Progenitor cell of endocrine pancreas (in vitro differentiated cells): ENCODE measurements at regions not wholly inside any gene's neighbourhood (a gene's known extent, or its start where the extent isn't known, plus 50 kb on each side); places are given as distances from the start of the nearest gene placed in this dataset.

Experiments used
- DNase-seq: peaks from one replicate; pipeline ENCODE4 v3.0.0; 2021; ENCODE audit warnings: low spot score; ENCODE audit not compliant: unreplicated experiment
- H3K27ac Mint-ChIP-seq: 2 replicates; pipeline ENCODE4 v1.8.0; 2021; ENCODE audit warnings: mild to moderate bottlenecking, moderate library complexity, mixed read lengths
- H3K27me3 Mint-ChIP-seq: 2 replicates; pipeline ENCODE4 v1.8.0; 2021; ENCODE audit warnings: mixed read lengths
- H3K36me3 Mint-ChIP-seq: 2 replicates; pipeline ENCODE4 v1.8.0; 2022; ENCODE audit warnings: mixed read lengths; ENCODE audit not compliant: insufficient read depth
- H3K4me1 Mint-ChIP-seq: 2 replicates; pipeline ENCODE4 v1.8.0; 2021; ENCODE audit warnings: low read depth, mixed read lengths
- H3K4me3 Mint-ChIP-seq: 2 replicates; pipeline ENCODE4 v1.8.0; 2021; ENCODE audit warnings: low read depth, mild to moderate bottlenecking, moderate library complexity, mixed read lengths
- H3K9me3 Mint-ChIP-seq: 2 replicates; pipeline ENCODE4 v1.8.0; 2021; ENCODE audit warnings: low read depth, mixed read lengths
- TF ChIP-seq, protein P1 (sequence below): fragments of 200-600 bp; sonication (generic); IDR thresholded peaks from one replicate; pipeline ENCODE4 v1.5.0; 2021; ENCODE audit warnings: antibody characterized with exemption, mild to moderate bottlenecking; ENCODE audit not compliant: unreplicated experiment

DNA sequence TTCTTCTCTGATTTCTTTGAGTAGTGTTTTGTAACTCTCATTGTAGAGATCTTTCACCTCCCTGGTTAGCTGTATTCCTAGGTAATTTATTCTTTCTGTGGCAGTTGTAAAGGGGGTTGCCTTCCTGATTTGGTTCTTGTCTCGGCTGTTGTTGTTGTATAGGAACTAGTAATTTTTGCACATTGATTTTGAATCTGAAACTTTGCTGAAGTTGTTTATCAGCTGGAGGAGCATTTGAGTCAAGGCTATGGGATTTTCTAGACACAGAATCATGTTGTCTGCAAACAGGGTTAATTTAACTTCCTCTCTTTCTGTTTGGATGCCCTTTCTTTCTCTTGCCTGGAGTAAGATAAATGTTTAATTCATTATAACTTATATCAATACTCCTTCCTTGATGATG, 86.4 kb downstream of the OLIG3 start:
- Mint-ChIP-seq H3K27me3 (peaks cover 6% of the 10 kb centered on the region), H3K9me3 (peaks cover 9% of the 10 kb centered on the region), H3K27ac (no peak overlapping the region), H3K4me3 (no peak overlapping the region), H3K4me1 (peaks cover 2% of the 10 kb centered on the region), H3K36me3 (no peaks in the 10 kb centered on the region)
- TF ChIP-seq, protein P1, sequence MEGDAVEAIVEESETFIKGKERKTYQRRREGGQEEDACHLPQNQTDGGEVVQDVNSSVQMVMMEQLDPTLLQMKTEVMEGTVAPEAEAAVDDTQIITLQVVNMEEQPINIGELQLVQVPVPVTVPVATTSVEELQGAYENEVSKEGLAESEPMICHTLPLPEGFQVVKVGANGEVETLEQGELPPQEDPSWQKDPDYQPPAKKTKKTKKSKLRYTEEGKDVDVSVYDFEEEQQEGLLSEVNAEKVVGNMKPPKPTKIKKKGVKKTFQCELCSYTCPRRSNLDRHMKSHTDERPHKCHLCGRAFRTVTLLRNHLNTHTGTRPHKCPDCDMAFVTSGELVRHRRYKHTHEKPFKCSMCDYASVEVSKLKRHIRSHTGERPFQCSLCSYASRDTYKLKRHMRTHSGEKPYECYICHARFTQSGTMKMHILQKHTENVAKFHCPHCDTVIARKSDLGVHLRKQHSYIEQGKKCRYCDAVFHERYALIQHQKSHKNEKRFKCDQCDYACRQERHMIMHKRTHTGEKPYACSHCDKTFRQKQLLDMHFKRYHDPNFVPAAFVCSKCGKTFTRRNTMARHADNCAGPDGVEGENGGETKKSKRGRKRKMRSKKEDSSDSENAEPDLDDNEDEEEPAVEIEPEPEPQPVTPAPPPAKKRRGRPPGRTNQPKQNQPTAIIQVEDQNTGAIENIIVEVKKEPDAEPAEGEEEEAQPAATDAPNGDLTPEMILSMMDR: no peak
- no peak for DNase-seq

DNA sequence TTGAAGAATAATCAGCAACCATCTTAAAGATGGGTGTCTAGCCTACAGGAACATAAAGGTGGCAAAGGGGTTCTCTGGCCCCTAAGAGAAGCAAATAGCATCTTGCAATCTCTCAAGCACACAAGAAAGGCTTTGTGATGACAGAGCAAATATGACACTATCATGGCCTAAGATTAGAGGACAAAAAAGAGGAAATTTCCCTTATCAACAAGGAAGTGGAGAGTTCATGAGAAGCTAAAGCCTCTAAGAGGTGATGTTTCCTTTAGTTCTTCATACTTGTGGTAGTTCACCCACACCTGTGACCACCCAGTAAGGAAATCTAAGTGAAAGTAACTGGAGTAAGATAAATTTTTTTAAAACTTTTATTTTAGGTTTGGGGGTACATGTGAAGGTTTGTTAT, 88.4 kb downstream of the OLIG3 start:
- H3K4me3 Mint-ChIP-seq: no peak overlapping the region
- TF ChIP-seq, protein P1: no peak
- no peaks in the 10 kb centered on the region for H3K36me3 Mint-ChIP-seq
- H3K4me1 Mint-ChIP-seq: peaks cover 5% of the 10 kb centered on the region
- H3K27me3 Mint-ChIP-seq: peaks cover 2% of the 10 kb centered on the region
- no peak overlapping the region for H3K27ac Mint-ChIP-seq
- no peak for DNase-seq
- H3K9me3 Mint-ChIP-seq: peaks cover 9% of the 10 kb centered on the region

DNA sequence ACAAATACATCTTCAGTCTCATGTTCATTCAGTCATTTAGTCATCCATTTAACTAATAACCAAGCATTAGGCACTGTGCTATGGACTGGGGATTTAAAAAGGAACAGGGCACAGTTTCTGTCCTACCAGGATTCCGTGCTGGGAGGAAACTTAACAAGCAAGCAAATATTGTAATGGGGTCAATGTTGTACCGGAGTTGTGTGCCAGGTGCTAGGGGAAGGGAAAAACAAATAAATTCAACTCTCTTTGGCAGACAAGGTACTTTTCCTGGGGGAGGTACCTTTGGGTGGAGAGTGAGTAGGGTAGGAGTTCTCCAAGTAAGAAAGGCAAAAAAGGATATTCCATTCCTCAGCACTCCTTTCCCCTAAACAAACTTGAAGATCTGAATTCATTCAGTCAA, 90.3 kb downstream of the OLIG3 start:
- Mint-ChIP-seq H3K4me1 (peaks cover 7% of the 10 kb centered on the region), H3K27me3 (no peaks in the 10 kb centered on the region), H3K36me3 (no peaks in the 10 kb centered on the region), H3K4me3 (no peak overlapping the region), H3K9me3 (peaks cover 9% of the 10 kb centered on the region), H3K27ac (no peak overlapping the region)
- TF ChIP-seq, protein P1: no peak
- no peak for DNase-seq

- Mint-ChIP-seq H3K9me3 (peaks cover 9% of the 10 kb centered on the region), H3K27me3 (no peaks in the 10 kb centered on the region), H3K4me3 (no peak overlapping the region), H3K27ac (no peak overlapping the region), H3K4me1 (peaks cover 7% of the 10 kb centered on the region), H3K36me3 (no peaks in the 10 kb centered on the region)
- TF ChIP-seq, protein P1: no peak
- DNase-seq: no peak
These were observed 90.8 kb downstream of the OLIG3 start for GRCh38 chr6:137403443-137403842.

GRCh38 chr6:137402143-137402680, 92.0 kb downstream of the OLIG3 start:
- DNase-seq: no peak
- TF ChIP-seq, protein P1: no peak
- H3K4me1 Mint-ChIP-seq: peaks cover 14% of the 10 kb centered on the region
- no peak overlapping the region for H3K4me3 Mint-ChIP-seq
- no peaks in the 10 kb centered on the region for H3K36me3 Mint-ChIP-seq
- no peak overlapping the region for H3K27ac Mint-ChIP-seq
- H3K27me3 Mint-ChIP-seq: no peaks in the 10 kb centered on the region
- H3K9me3 Mint-ChIP-seq: peaks cover 3% of the 10 kb centered on the region
